ENCODE measurements at regions not wholly inside any gene's neighbourhood (a gene's known extent, or its start where the extent isn't known, plus 50 kb on each side); places are given as distances from the start of the nearest gene placed in this dataset.

DNA sequence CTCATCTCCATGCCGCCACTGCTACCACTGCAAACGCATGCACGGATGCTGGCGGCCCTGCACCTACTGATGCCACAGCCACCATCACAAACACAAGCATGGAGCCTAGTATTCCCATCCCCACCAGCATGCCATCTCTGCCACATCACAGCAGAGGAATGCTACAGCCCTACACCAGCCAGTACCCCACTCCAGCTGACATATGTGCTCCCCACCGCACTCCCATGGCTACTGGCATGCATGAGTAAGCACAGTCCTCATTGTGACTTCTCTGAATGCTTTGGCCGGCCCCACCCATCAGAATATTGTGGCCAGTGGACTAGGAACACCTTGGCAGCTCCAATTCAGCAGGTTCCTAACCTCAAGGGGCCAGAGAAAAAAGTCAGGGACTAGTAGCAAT is 705.5 kb downstream of the POM121L12 start:
- peaks cover 0 to 51% (median 7%) of the 10 kb centered on the region in 4 donors for H3K9me3 ChIP-seq
- no peak for DNase-seq
- 86 to 97% (median 89%) methylated on average over 5 to 6 of the region's 6 CpGs for WGBS, 5 donors
- no peak for TF ChIP-seq EP300 (IDR thresholded peaks at IDR 0.05)
- TF ChIP-seq POLR2AphosphoS5 (IDR thresholded peaks at IDR 0.05): no peak
- TF ChIP-seq, protein P1, sequence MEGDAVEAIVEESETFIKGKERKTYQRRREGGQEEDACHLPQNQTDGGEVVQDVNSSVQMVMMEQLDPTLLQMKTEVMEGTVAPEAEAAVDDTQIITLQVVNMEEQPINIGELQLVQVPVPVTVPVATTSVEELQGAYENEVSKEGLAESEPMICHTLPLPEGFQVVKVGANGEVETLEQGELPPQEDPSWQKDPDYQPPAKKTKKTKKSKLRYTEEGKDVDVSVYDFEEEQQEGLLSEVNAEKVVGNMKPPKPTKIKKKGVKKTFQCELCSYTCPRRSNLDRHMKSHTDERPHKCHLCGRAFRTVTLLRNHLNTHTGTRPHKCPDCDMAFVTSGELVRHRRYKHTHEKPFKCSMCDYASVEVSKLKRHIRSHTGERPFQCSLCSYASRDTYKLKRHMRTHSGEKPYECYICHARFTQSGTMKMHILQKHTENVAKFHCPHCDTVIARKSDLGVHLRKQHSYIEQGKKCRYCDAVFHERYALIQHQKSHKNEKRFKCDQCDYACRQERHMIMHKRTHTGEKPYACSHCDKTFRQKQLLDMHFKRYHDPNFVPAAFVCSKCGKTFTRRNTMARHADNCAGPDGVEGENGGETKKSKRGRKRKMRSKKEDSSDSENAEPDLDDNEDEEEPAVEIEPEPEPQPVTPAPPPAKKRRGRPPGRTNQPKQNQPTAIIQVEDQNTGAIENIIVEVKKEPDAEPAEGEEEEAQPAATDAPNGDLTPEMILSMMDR (IDR thresholded peaks at IDR 0.05): no peak
- TF ChIP-seq POLR2A (IDR thresholded peaks at IDR 0.05): no peak
- H3K4me3 ChIP-seq: no peak overlapping the region
- intact Hi-C loops (cut with DNase I; ENCODE audit: low total_unique reads): no loop called here
- no peaks in the 10 kb centered on the region for H3K36me3 ChIP-seq
- H3K4me1 ChIP-seq: no peaks in the 10 kb centered on the region
- no peak overlapping the region for H3K27ac ChIP-seq
- H3K27me3 ChIP-seq: no peaks in the 10 kb centered on the region

DNA sequence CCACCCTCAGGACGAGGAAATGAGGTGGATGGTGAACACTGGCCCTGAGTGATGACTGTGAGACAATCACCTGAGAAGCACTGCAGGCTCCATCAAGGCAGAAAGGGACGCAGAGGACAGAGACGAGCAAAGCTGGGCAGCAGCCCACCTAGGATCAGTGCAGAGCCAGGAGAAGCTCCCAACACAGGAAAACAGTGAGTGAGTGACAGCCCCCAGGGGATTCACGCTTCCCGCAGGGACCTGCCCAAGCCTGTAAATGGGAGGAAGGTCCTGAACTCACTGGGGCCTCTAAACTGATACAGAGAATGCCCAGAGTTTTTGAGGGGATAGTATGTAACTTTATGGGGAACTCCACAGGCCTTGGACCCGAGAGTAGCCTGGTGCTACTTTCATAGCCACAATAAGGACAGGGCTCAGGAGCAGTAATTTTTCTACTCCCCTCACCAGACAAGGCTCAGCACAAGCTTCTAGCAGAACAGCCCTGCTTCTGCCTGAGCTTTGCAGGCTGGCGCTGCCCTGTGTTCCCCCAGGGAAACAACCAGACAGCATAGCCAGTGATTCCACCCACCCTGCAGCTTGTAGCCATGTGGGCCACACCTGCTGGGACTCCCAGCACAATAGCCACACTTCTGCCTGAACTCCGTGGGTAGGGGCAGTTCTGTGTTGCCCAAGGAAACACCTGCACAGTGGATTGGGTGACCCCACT is 708.4 kb downstream of the POM121L12 start:
- intact Hi-C loops (cut with DNase I; ENCODE audit: low total_unique reads): no loop called here
- H3K27me3 ChIP-seq: no peaks in the 10 kb centered on the region
- TF ChIP-seq POLR2A (IDR thresholded peaks at IDR 0.05) (no peak), EP300 (IDR thresholded peaks at IDR 0.05) (no peak), POLR2AphosphoS5 (IDR thresholded peaks at IDR 0.05) (no peak)
- TF ChIP-seq, protein P1 (IDR thresholded peaks at IDR 0.05): no peak
- no peak overlapping the region for H3K27ac ChIP-seq
- H3K4me1 ChIP-seq: no peaks in the 10 kb centered on the region
- WGBS, 5 donors: 58 to 78% (median 64%) methylated on average over 6 to 8 of the region's 8 CpGs
- H3K4me3 ChIP-seq: no peak overlapping the region
- H3K9me3 ChIP-seq: peaks cover 0 to 61% (median 14%) of the 10 kb centered on the region in 4 donors
- H3K36me3 ChIP-seq: no peaks in the 10 kb centered on the region
- no peak for DNase-seq

DNA sequence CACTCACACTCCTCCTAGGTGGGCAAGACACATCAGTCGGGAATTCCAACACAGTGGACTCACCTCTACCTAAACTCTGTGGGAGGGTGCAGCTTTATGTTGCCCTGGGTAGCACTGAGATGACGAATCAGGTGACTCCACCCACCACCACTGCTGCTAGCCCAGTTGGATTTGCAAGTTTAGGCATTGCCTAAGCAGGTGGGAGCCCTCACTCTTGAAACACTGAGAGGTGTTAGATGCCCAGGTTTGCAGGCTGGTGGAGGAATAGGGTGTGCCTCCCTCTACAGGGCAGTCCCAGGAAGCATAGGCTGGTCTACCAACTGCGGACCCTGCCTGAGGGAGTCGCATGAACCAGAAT is 708.9 kb downstream of the POM121L12 start:
- H3K27me3 ChIP-seq: no peaks in the 10 kb centered on the region
- TF ChIP-seq POLR2A (IDR thresholded peaks at IDR 0.05) (no peak), EP300 (IDR thresholded peaks at IDR 0.05) (no peak)
- TF ChIP-seq, protein P1 (IDR thresholded peaks at IDR 0.05): no peak
- intact Hi-C loops (cut with DNase I; ENCODE audit: low total_unique reads): no loop called here
- no peak overlapping the region for H3K27ac ChIP-seq
- H3K4me1 ChIP-seq: no peaks in the 10 kb centered on the region
- H3K9me3 ChIP-seq: peaks cover 0 to 61% (median 16%) of the 10 kb centered on the region in 4 donors
- H3K4me3 ChIP-seq: no peak overlapping the region
- 66 to 78% (median 68%) methylated on average over 3 to 4 of the region's 4 CpGs for WGBS, 5 donors
- no peak for DNase-seq
- no peaks in the 10 kb centered on the region for H3K36me3 ChIP-seq

DNA sequence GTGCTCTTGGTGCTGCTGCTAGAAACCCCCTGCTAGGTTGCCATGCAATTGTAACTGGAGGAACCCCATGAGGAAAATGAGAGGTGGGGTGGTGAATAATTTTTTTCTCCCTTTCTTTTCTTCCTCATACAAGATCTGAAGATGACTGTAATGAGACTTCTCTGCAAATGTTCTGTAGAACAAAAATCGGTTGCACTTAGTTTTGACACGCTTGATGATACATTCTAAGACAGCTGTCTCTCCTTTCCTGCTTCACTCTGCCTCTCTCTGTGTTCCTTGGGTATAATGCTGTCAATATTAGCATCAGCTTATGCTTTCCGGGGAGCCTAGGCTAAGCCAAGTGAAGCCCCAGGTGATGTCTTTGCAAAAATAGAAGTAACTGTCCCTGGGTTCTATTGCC is 721.5 kb downstream of the POM121L12 start:
- H3K27me3 ChIP-seq: no peaks in the 10 kb centered on the region
- 87 to 98% (median 87%) methylated on average over 3 of the region's 3 CpGs for WGBS, 5 donors
- no peaks in the 10 kb centered on the region for H3K36me3 ChIP-seq
- intact Hi-C loops (cut with DNase I; ENCODE audit: low total_unique reads): no loop called here
- H3K27ac ChIP-seq: no peak overlapping the region
- TF ChIP-seq, protein P1 (IDR thresholded peaks at IDR 0.05): no peak
- no peak for TF ChIP-seq EP300 (IDR thresholded peaks at IDR 0.05)
- no peak for TF ChIP-seq POLR2AphosphoS5 (IDR thresholded peaks at IDR 0.05)
- TF ChIP-seq POLR2A (IDR thresholded peaks at IDR 0.05): no peak
- DNase-seq: no peak
- peaks cover 0 to 18% (median 4%) of the 10 kb centered on the region in 4 donors for H3K9me3 ChIP-seq
- H3K4me3 ChIP-seq: no peak overlapping the region
- no peaks in the 10 kb centered on the region for H3K4me1 ChIP-seq
